K562 (cell line): ENCODE measurements at regions not wholly inside any gene's neighbourhood (a gene's known extent, or its start where the extent isn't known, plus 50 kb on each side); places are given as distances from the start of the nearest gene placed in this dataset.

Experiments used
- ATAC-seq: fragments of 200-7000 bp; cut with Tn5 transposase; 3 replicates; pipeline ENCODE4 v1.9.1; 2020; ENCODE audit warnings: moderate library complexity
- BruUV-seq: library from RNA; stranded (reverse); fragments of 400-500 nt; replicated peaks from 2 replicates; lab custom pipeline; 2021; lab: Mats Ljungman, UMichigan
- CTCF ChIA-PET: fragments of 300-600 bp; formaldehyde crosslinking; extraction: SDS; loops from one replicate; lab custom pipeline; 2021; ENCODE audit warnings: low intra/inter-chr PET ratio; lab: Yijun Ruan, JAX
- POLR2A ChIA-PET: fragments of 300-600, 350-650 bp; sonication (Branson Sonifier 250); formaldehyde crosslinking; extraction: SDS; loops from one replicate; lab custom pipeline; 2021; ENCODE audit warnings: antibody characterized with exemption, inconsistent platforms; lab: Yijun Ruan, JAX
- DNase-seq, 4 experiments: peaks; one replicate each; pipeline versions ENCODE4 v3.0.0 to v3.0.0-alpha.2; 2011 to 2018; ENCODE audit warnings: low spot score in 3 of 4, mixed read lengths in 3 of 4; ENCODE audit errors: extremely low read depth in 1 of 4
- FAIRE-seq: peaks from 2 replicates; lab custom pipeline; 2011; peaks lifted over from hg19 to GRCh38; lab: Jason Lieb, UNC
- H2AFZ ChIP-seq: 2 replicates; pipeline ENCODE4 v1.6.0; 2011; ENCODE audit warnings: low read depth, low read length, control low read depth, inconsistent platforms
- H3K27ac ChIP-seq: fragments of 200-600 bp; 3 replicates; pipeline ENCODE4 v1.8.0; 2011; ENCODE audit warnings: low read depth, mild to moderate bottlenecking, control low read depth, inconsistent platforms, low read length, moderate library complexity, mixed read lengths; ENCODE audit errors: extremely low read depth
- H3K27me3 ChIP-seq, 2 experiments: fragments of 300-600 bp in 1 of 2; 2 replicates in 1 of 2; 3 replicates in 1 of 2; pipeline versions ENCODE4 v1.6.0 to v1.8.0; 2011; ENCODE audit warnings: inconsistent platforms in 2 of 2, low read length in 2 of 2, mild to moderate bottlenecking in 1 of 2, mixed read lengths in 1 of 2, moderate library complexity in 1 of 2; ENCODE audit not compliant: control insufficient read depth in 2 of 2, insufficient read depth in 2 of 2
- H3K36me3 ChIP-seq: fragments of 300-600 bp; 3 replicates; pipeline ENCODE4 v1.8.0; 2011; ENCODE audit warnings: mild to moderate bottlenecking, low read length, inconsistent platforms; ENCODE audit not compliant: control insufficient read depth, insufficient read depth
- H3K4me1 ChIP-seq, 2 experiments: fragments of 200-600 bp in 1 of 2; replicated peaks in 1 of 2; 2 replicates in 1 of 2; 3 replicates in 1 of 2; pipeline versions ENCODE4 v1.5.1 to v1.8.0; 2011; ENCODE audit warnings: inconsistent platforms in 2 of 2, low read length in 2 of 2, mild to moderate bottlenecking in 1 of 2, mixed read lengths in 1 of 2, moderate library complexity in 1 of 2; ENCODE audit not compliant: control insufficient read depth in 2 of 2, insufficient read depth in 2 of 2
- H3K4me2 ChIP-seq: 2 replicates; pipeline ENCODE4 v1.6.1; 2011; ENCODE audit warnings: low read length, control low read depth, inconsistent platforms, mixed read lengths; ENCODE audit not compliant: insufficient read depth
- H3K4me3 ChIP-seq: fragments of 200-600 bp; sonication (generic), shearing (Covaris generic); 2 replicates; pipeline ENCODE4 v1.5.1; 2016; ENCODE audit warnings: control low read depth, inconsistent platforms
- H3K79me2 ChIP-seq: fragments of 200-600 bp; 3 replicates; pipeline ENCODE4 v1.8.0; 2011; ENCODE audit warnings: low read length, inconsistent platforms; ENCODE audit not compliant: control insufficient read depth, insufficient read depth
- H3K9ac ChIP-seq, 2 experiments: 2 replicates each; pipeline versions ENCODE4 v1.6.0 to v1.6.1; 2011; ENCODE audit warnings: low read depth in 2 of 2, low read length in 2 of 2, control low read depth in 1 of 2, inconsistent platforms in 1 of 2, mild to moderate bottlenecking in 1 of 2, mixed read lengths in 1 of 2; ENCODE audit not compliant: insufficient read depth in 1 of 2
- H3K9me1 ChIP-seq: one replicate; pipeline ENCODE4 v1.6.0; 2011; ENCODE audit warnings: inconsistent platforms, mild to moderate bottlenecking, low read length, moderate library complexity; ENCODE audit not compliant: control insufficient read depth, insufficient read depth
- H3K9me3 ChIP-seq: replicated peaks from 2 replicates; pipeline ENCODE4 v1.5.1; 2011; ENCODE audit warnings: low read depth, low read length, inconsistent platforms; ENCODE audit not compliant: control insufficient read depth, insufficient read depth
- H4K20me1 ChIP-seq: replicated peaks from 2 replicates; pipeline ENCODE4 v1.6.1; 2011; ENCODE audit warnings: low read length, inconsistent platforms, mixed read lengths; ENCODE audit not compliant: control insufficient read depth, insufficient read depth
- CBX2 ChIP-seq: fragments of 200-600 bp; sonication (generic); IDR thresholded peaks from one replicate; pipeline ENCODE4 v1.6.1; 2012; ENCODE audit warnings: mild to moderate bottlenecking, low read length, inconsistent platforms; ENCODE audit not compliant: insufficient read depth, poor library complexity, severe bottlenecking
- FOXK1 ChIP-seq: sonication (generic); formaldehyde crosslinking; IDR thresholded peaks from 2 replicates; pipeline ENCODE4 v1.8.0; 2022; ENCODE audit warnings: missing genetic modification reagents, mild to moderate bottlenecking, borderline replicate concordance
- GTF2A2 ChIP-seq: IDR thresholded peaks from 2 replicates; pipeline ENCODE4 v1.6.1; 2016; ENCODE audit warnings: mild to moderate bottlenecking, missing genetic modification characterization, missing compliant biosample characterization
- KAT2B ChIP-seq: IDR thresholded peaks from one replicate; pipeline ENCODE4 v1.6.1; 2012; ENCODE audit warnings: low read depth, mild to moderate bottlenecking, control low read depth, inconsistent platforms, low read length, moderate library complexity
- MEIS2 ChIP-seq: fragments of 450-650 bp; IDR thresholded peaks from 2 replicates; pipeline ENCODE4 v1.6.1; 2014; ENCODE audit warnings: mild to moderate bottlenecking; ENCODE audit not compliant: partially characterized antibody
- MTA2 ChIP-seq: fragments of 450-650 bp; IDR thresholded peaks from 2 replicates; pipeline ENCODE4 v1.6.1; 2016; ENCODE audit warnings: low read depth
- XRCC5 ChIP-seq: fragments of 200-400 bp; formaldehyde crosslinking; IDR thresholded peaks from 2 replicates; pipeline ENCODE4 v1.6.1; 2017; ENCODE audit warnings: low read depth, mild to moderate bottlenecking, low read length
- ZNF24 ChIP-seq: fragments of 450-650 bp; IDR thresholded peaks from 2 replicates; pipeline ENCODE4 v1.6.1; 2016
- ZNF282 ChIP-seq: sonication (generic); formaldehyde crosslinking; IDR thresholded peaks from 2 replicates; pipeline ENCODE4 v1.8.1; 2023; ENCODE audit warnings: missing genetic modification reagents
- ZNF444 ChIP-seq: fragments of 250-450 bp; sonication (Bioruptor Pico); IDR thresholded peaks from 2 replicates; pipeline ENCODE4 v1.4.0; 2020; ENCODE audit warnings: mild to moderate bottlenecking, moderate library complexity
- ZNF740 ChIP-seq, 3 experiments: fragments of 200-800 bp in 1 of 3; sonication (Bioruptor generic) in 1 of 3; sonication (generic) in 1 of 3; formaldehyde crosslinking in 1 of 3; IDR thresholded peaks; 2 replicates each; pipeline versions ENCODE4 v1.6.1 to v1.8.0; 2016 to 2022; ENCODE audit warnings: mild to moderate bottlenecking in 2 of 3, missing compliant biosample characterization in 2 of 3, missing genetic modification characterization in 2 of 3, missing genetic modification reagents in 1 of 3
- ZNF764 ChIP-seq: fragments of 250-450 bp; sonication (Bioruptor Pico); IDR thresholded peaks from 2 replicates; pipeline ENCODE4 v1.4.0; 2020; ENCODE audit warnings: low read depth, mild to moderate bottlenecking, moderate library complexity
- ZNF79 ChIP-seq: fragments of 250-450 bp; sonication (Bioruptor Pico); IDR thresholded peaks from 2 replicates; pipeline ENCODE4 v1.4.0; 2020; ENCODE audit warnings: low read depth, mild to moderate bottlenecking, moderate library complexity
- WGBS: fragments of 100-300 bp; shearing (Covaris generic); methylation state at CpG from one replicate; pipeline ENCODE4 v1.1.6; 2016; ENCODE audit warnings: low coverage, mixed read lengths; ENCODE audit not compliant: insufficient coverage; ENCODE audit errors: missing lambda C conversion rate; 5-methylcytosine and 5-hydroxymethylcytosine counted together
- in situ Hi-C: fragments of 300-500 bp; cut with MboI; formaldehyde crosslinking; loops from 4 replicates; pipeline ENCODE4 v1.15.0; 2018; ENCODE audit warnings: inconsistent platforms, mixed read lengths
- intact Hi-C: fragments of 100-400 bp; cut with micrococcal nuclease; formaldehyde crosslinking; loops from 2 replicates; pipeline ENCODE4 v1.14.2; 2022
- TF ChIP-seq, protein P1 (sequence below): sonication (generic); formaldehyde crosslinking; IDR thresholded peaks from 2 replicates; pipeline ENCODE4 v1.8.1; 2022; ENCODE audit warnings: missing genetic modification reagents

DNA sequence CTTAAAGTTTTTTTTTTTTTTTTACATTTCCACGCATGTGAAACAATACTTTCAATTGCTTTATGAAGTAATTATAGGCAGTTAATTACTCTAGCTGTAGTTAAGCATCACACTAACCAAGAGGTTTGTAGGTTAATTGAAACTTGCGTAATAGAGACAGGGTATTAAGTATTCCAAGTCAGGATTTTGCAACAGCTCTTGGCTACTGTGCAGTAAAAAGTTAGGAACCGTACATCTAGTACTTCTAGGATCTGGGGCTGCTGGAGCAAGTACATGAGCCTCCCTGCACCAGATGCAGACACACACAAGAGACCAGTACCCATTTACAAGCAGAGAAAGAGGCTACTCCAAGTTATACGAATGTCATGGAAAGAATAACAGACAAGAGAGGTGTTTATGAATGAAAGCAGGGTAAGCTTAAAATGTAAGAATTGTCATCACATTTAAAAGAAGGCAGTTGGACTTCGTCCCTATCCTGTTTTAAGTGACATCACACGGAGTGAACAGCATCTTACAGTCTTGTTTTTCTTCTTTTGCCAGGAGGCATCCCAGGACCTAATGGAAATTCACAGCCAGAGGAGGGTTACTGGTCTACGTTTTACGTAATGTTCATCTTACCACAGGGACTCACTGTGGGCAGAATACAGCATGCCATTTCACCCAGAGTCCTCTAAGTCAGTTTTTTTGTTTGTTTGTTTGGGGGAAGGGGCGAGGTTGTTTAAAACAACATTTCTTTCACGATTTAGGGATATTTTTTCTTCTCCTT lies 379.6 kb upstream of the PSMD7 start:
- no peak for ATAC-seq
- BruUV-seq = no TSS peak
- Histone ChIP-seq H3K79me2 (no peaks in the 10 kb centered on the region), H3K27ac (no peak overlapping the region), H3K9me3 (no peaks in the 10 kb centered on the region), H3K4me3 (no peak overlapping the region), H3K4me1 (no peaks in the 10 kb centered on the region), H3K9ac (no peak overlapping the region), H3K36me3 (no peaks in the 10 kb centered on the region), H2AFZ (no peak overlapping the region), H4K20me1 (no peaks in the 10 kb centered on the region), H3K27me3 (no peaks in the 10 kb centered on the region; a peak in 1 of 5 replicates), H3K4me2 (no peak overlapping the region), H3K9me1 (no peaks in the 10 kb centered on the region)
- ChIA-PET CTCF (no interaction called here), POLR2A (no interaction called here)
- WGBS = 2% methylated on average over 10 of the region's 10 CpGs
- no peak for FAIRE-seq
- intact Hi-C loops (no loop called here), in situ Hi-C loops (no loop called here)
- no peak for DNase-seq
- TF ChIP-seq MEIS2 (no peak), XRCC5 (no peak), ZNF740 (CRISPR knock-in tag; IDR thresholded peaks at IDR 0.05) (no peak), ZNF740 (tag; IDR thresholded peaks at IDR 0.05) (no peak), FOXK1 (CRISPR knock-in tag) (no peak), ZNF24 (no peak), ZNF764 (CRISPR knock-in tag) (no peak), ZNF444 (CRISPR knock-in tag) (no peak), KAT2B (no peak), ZNF282 (CRISPR knock-in tag) (no peak), GTF2A2 (tag) (no peak), CBX2 (no peak), ZNF79 (CRISPR knock-in tag) (no peak), MTA2 (no peak)
- TF ChIP-seq, protein P1, sequence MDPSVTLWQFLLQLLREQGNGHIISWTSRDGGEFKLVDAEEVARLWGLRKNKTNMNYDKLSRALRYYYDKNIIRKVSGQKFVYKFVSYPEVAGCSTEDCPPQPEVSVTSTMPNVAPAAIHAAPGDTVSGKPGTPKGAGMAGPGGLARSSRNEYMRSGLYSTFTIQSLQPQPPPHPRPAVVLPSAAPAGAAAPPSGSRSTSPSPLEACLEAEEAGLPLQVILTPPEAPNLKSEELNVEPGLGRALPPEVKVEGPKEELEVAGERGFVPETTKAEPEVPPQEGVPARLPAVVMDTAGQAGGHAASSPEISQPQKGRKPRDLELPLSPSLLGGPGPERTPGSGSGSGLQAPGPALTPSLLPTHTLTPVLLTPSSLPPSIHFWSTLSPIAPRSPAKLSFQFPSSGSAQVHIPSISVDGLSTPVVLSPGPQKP (CRISPR knock-in tag) = no peak
